Cardiac fibroblast (primary cell): ENCODE measurements at regions not wholly inside any gene's neighbourhood (a gene's known extent, or its start where the extent isn't known, plus 50 kb on each side); places are given as distances from the start of the nearest gene placed in this dataset.

Experiments
- DNase-seq, 2 donors: peaks; one replicate each; pipeline versions ENCODE4 v3.0.0 to v3.0.0-alpha.2; 2010; ENCODE audit warnings: low read depth in 2 of 2
- H3K4me3 ChIP-seq, 2 donors: replicated peaks in 1 of 2; 1 replicate in 1 of 2; 2 replicates in 1 of 2; pipeline ENCODE4 v1.5.1; 2011; ENCODE audit warnings: low read depth in 2 of 2, low read length in 2 of 2, mild to moderate bottlenecking in 2 of 2, moderate library complexity in 1 of 2
- CTCF ChIP-seq: IDR thresholded peaks from one replicate; pipeline ENCODE4 v1.5.1; 2011; ENCODE audit warnings: low read depth, mild to moderate bottlenecking, low read length, inconsistent platforms

GRCh38 chr1:14120895-14121294, 420.9 kb downstream of the PRDM2 start:
- no peak for DNase-seq
- no peak for TF ChIP-seq CTCF
- H3K4me3 ChIP-seq: no peak overlapping the region

- H3K4me3 ChIP-seq: no peak overlapping the region
- no peak for TF ChIP-seq CTCF
- DNase-seq: no peak
Observed at GRCh38 chr1:14128096-14128495, 428.1 kb downstream of the PRDM2 start.

GRCh38 chr1:14129009-14129408, 429.0 kb downstream of the PRDM2 start:
- no peak for DNase-seq
- TF ChIP-seq CTCF: no peak
- no peak overlapping the region for H3K4me3 ChIP-seq

DNA sequence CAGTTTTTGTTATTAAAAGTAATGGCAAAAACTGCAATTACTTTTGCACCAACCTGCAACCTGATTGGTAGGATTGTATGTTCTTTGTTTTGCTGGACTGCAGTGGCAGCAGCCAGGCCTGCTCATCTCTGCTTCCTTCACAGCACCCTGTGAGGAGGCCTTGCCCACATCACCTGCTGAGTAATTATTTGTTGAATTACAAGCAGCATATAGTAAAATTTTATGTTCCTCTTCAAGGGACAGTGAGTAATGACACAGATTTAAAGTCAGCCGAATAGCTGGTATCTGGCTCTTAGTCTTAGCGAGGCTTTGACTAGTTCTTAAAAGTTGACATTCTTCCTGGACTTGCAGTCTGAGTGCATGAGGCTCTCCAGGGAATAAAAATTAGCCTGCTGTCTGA, 435.1 kb downstream of the PRDM2 start:
- TF ChIP-seq CTCF: no peak
- H3K4me3 ChIP-seq: no peak overlapping the region

DNA sequence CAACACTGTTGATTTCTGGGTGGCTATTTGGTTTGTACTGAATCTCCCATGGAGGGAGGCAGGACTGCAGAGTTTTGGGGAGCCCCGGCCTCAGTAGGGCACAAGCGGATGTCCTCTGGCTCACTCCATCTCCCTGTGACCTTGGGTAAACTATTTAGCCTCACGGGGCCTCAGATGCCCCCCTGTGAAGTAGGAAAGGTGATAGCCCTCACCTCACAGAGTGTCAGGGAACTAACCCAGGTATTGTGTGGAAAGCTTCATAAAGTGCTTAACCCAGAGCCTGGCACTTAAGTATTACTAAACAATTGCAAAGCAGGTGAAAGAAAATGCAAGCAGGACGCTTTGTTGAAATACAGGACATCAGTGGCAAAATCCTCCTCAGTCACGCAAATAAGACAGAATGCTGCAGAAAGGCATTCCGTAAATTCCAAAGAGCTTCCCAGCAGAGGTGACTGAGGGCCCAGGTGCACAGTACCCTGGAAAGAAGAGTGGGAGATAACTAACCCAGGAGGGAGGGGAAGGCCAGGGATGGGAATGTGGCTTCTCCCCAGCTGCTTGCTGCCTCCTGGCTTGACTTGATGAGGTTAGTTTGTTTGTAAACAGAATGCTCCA, 436.3 kb downstream of the PRDM2 start:
- TF ChIP-seq CTCF: no peak
- no peak for DNase-seq

More for the DNA sequence above, 435.1 kb downstream of the PRDM2 start:
- DNase-seq: no peak

DNA sequence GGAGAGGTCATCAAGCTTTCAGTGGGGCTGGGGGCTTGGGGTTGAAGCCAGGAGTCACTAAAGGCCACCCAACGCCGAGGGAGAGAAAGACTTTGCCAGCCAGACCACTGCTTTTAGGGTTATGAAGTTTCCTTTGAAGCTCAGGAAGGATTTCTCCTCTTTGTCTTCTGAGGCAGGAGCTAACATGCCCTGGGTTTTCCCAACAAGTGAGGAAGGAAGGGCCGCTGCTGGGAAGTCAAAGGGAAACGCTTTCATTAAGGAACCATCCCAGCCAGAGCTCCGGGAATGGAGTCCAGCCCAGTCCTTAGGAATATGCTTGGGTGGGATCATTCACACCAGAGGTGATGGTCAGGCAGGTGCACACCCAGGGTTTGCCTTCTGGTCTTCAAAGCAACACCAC, 436.9 kb downstream of the PRDM2 start:
- H3K4me3 ChIP-seq: no peak overlapping the region
- no peak for TF ChIP-seq CTCF
- DNase-seq: no peak

More for the DNA sequence above, 436.3 kb downstream of the PRDM2 start:
- H3K4me3 ChIP-seq: no peak overlapping the region
